GM21737 (cell line): ENCODE measurements at regions not wholly inside any gene's neighbourhood (a gene's known extent, or its start where the extent isn't known, plus 50 kb on each side); places are given as distances from the start of the nearest gene placed in this dataset.
"Not testable (repeated sequence)": the region's sequence is repeated elsewhere in the genome, so short reads cannot be mapped to it uniquely, and the experiment has no call there.

Experiments
- ATAC-seq: cut with Tn5 transposase; IDR thresholded peaks from one replicate; pipeline ENCODE4 v1.9.1; 2021; ENCODE audit warnings: mild to moderate bottlenecking, moderate library complexity; ENCODE audit not compliant: unreplicated experiment

GRCh38 chr5:174998131-174998730 is 273.8 kb downstream of the MSX2 start:
- no peak for ATAC-seq

GRCh38 chr5:174997688-174998087 is 273.3 kb downstream of the MSX2 start:
- ATAC-seq, result no peak

- no peak for ATAC-seq
Observed at GRCh38 chr5:174996941-174997340, 272.6 kb downstream of the MSX2 start.

GRCh38 chr5:174995827-174996226 is 271.4 kb downstream of the MSX2 start:
- ATAC-seq, result no peak

GRCh38 chr5:174991847-174992246 is 267.5 kb downstream of the MSX2 start:
- no peak for ATAC-seq

- ATAC-seq, result no peak
Observed at GRCh38 chr5:174990909-174991308, 266.5 kb downstream of the MSX2 start.

- no peak for ATAC-seq
Observed at GRCh38 chr5:174987443-174988012, 263.1 kb downstream of the MSX2 start.

- ATAC-seq, result no peak
Observed at GRCh38 chr5:174984863-174985262, 260.5 kb downstream of the MSX2 start.

GRCh38 chr5:174982485-174982884 is 258.1 kb downstream of the MSX2 start:
- ATAC-seq, result no peak

- no peak for ATAC-seq
Observed at GRCh38 chr5:174981416-174981815, 257.0 kb downstream of the MSX2 start.

- no peak for ATAC-seq
Observed at GRCh38 chr5:174980952-174981351, 256.6 kb downstream of the MSX2 start.

GRCh38 chr5:174972291-174972690 is 247.9 kb downstream of the MSX2 start:
- no peak for ATAC-seq

GRCh38 chr5:174971210-174971609 is 246.8 kb downstream of the MSX2 start:
- no peak for ATAC-seq

GRCh38 chr5:174970502-174970901 is 246.1 kb downstream of the MSX2 start:
- no peak for ATAC-seq

- no peak for ATAC-seq
Observed at GRCh38 chr5:174953871-174954270, 229.5 kb downstream of the MSX2 start.

- no peak for ATAC-seq
Observed at GRCh38 chr5:174951151-174951780, 226.9 kb downstream of the MSX2 start.

GRCh38 chr5:174947548-174947947 is 223.2 kb downstream of the MSX2 start:
- no peak for ATAC-seq

GRCh38 chr5:174945853-174946252 is 221.5 kb downstream of the MSX2 start:
- no peak for ATAC-seq

- ATAC-seq, result no peak
Observed at GRCh38 chr5:174943785-174944184, 219.4 kb downstream of the MSX2 start.

- not testable (repeated sequence) for ATAC-seq
Observed at GRCh38 chr5:174943002-174943401, 218.6 kb downstream of the MSX2 start.

GRCh38 chr5:174937201-174938123 is 213.1 kb downstream of the MSX2 start:
- no peak for ATAC-seq
